HepG2 (cell line): ENCODE measurements at regions not wholly inside any gene's neighbourhood (a gene's known extent, or its start where the extent isn't known, plus 50 kb on each side); places are given as distances from the start of the nearest gene placed in this dataset.

Experiments used
- CEBPB ChIP-seq: IDR thresholded peaks from 2 replicates; pipeline ENCODE4 v1.6.1; 2011; ENCODE audit warnings: low read depth, low read length, improper control_type of control experiment, borderline replicate concordance
- MEIS2 ChIP-seq: sonication (generic); formaldehyde crosslinking; IDR thresholded peaks from 2 replicates; pipeline ENCODE4 v1.9.0; 2021; ENCODE audit warnings: mild to moderate bottlenecking, missing genetic modification reagents
- MTERF4 ChIP-seq: sonication (generic); formaldehyde crosslinking; IDR thresholded peaks from 2 replicates; pipeline ENCODE4 v1.8.0; 2023; ENCODE audit warnings: mild to moderate bottlenecking, missing genetic modification reagents
- SALL1 ChIP-seq: sonication (generic); formaldehyde crosslinking; IDR thresholded peaks from 2 replicates; pipeline ENCODE4 v1.8.0; 2022; ENCODE audit warnings: mild to moderate bottlenecking, missing genetic modification reagents
- ZBTB20 ChIP-seq: sonication (generic); formaldehyde crosslinking; IDR thresholded peaks from 2 replicates; pipeline ENCODE4 v1.8.1; 2023; ENCODE audit warnings: missing genetic modification reagents, low read depth, mild to moderate bottlenecking, borderline replicate concordance
- ZBTB43 ChIP-seq: sonication (generic); formaldehyde crosslinking; conservative IDR thresholded peaks from 2 replicates; pipeline ENCODE4 v1.4.0; 2020; ENCODE audit warnings: missing genetic modification reagents
- ZNF451 ChIP-seq: sonication (generic); formaldehyde crosslinking; IDR thresholded peaks from 2 replicates; pipeline ENCODE4 v1.5.0; 2020; ENCODE audit warnings: mild to moderate bottlenecking, missing genetic modification reagents
- ZNF614 ChIP-seq: IDR thresholded peaks from 2 replicates; pipeline ENCODE4 v1.6.1; 2018; ENCODE audit warnings: missing biosample characterization, missing genetic modification reagents, inconsistent platforms, borderline replicate concordance
- ZNF674 ChIP-seq: sonication (generic); formaldehyde crosslinking; IDR thresholded peaks from 2 replicates; pipeline ENCODE4 v1.5.0; 2020; ENCODE audit warnings: low read depth, mild to moderate bottlenecking, missing genetic modification reagents
- TF ChIP-seq, protein P1 (sequence below): sonication (generic); formaldehyde crosslinking; IDR thresholded peaks from 2 replicates; pipeline ENCODE4 v1.4.0; 2020; ENCODE audit warnings: mild to moderate bottlenecking, missing genetic modification reagents, borderline replicate concordance
- TF ChIP-seq, protein P2 (sequence below), 2 experiments: sonication (generic) in 1 of 2; formaldehyde crosslinking in 1 of 2; IDR thresholded peaks; 2 replicates each; pipeline versions ENCODE4 v1.4.0 to v1.6.1; 2018 to 2020; ENCODE audit warnings: missing genetic modification reagents in 2 of 2, borderline replicate concordance in 1 of 2, low read depth in 1 of 2, mild to moderate bottlenecking in 1 of 2, missing biosample characterization in 1 of 2

DNA sequence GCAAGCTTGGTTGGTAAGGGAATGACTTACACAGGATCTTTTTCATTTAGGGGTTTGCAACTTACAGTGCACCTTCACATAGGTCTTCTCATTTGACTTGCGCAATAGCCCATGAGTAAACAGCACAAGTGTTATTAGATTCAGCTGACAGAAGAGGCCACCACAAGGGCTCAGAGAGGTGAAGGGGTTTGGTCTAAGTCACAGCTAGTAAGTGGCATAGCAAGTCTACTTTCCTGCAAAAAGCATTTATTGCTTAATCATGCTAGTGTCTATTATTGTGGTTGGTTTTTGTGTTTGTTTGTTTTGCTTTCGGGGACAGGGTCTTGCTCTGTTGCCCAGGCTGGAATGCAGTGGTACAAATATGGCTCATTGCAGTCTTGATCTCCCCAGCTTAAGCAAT lies 83.3 kb downstream of the SPRY1 start (continued):
- TF ChIP-seq, protein P1, sequence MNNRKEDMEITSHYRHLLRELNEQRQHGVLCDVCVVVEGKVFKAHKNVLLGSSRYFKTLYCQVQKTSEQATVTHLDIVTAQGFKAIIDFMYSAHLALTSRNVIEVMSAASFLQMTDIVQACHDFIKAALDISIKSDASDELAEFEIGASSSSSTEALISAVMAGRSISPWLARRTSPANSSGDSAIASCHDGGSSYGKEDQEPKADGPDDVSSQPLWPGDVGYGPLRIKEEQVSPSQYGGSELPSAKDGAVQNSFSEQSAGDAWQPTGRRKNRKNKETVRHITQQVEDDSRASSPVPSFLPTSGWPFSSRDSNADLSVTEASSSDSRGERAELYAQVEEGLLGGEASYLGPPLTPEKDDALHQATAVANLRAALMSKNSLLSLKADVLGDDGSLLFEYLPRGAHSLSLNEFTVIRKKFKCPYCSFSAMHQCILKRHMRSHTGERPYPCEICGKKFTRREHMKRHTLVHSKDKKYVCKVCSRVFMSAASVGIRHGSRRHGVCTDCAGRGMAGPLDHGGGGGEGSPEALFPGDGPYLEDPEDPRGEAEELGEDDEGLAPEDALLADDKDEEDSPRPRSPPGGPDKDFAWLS: no peak
- TF ChIP-seq MEIS2 (CRISPR knock-in tag): peak; percentile 82; the same call in 1 of the 2 replicates
- no peak for TF ChIP-seq MTERF4
- peak; percentile 55; the same call in 1 of the 2 replicates for TF ChIP-seq ZBTB20
- TF ChIP-seq ZNF674 (CRISPR knock-in tag): no peak
- TF ChIP-seq, protein P2, sequence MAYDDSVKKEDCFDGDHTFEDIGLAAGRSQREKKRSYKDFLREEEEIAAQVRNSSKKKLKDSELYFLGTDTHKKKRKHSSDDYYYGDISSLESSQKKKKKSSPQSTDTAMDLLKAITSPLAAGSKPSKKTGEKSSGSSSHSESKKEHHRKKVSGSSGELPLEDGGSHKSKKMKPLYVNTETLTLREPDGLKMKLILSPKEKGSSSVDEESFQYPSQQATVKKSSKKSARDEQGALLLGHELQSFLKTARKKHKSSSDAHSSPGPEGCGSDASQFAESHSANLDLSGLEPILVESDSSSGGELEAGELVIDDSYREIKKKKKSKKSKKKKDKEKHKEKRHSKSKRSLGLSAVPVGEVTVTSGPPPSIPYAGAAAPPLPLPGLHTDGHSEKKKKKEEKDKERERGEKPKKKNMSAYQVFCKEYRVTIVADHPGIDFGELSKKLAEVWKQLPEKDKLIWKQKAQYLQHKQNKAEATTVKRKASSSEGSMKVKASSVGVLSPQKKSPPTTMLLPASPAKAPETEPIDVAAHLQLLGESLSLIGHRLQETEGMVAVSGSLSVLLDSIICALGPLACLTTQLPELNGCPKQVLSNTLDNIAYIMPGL (CRISPR knock-in tag; IDR thresholded peaks at IDR 0.05; ENCODE audit: borderline replicate concordance in 1 of 2, low read depth in 1 of 2): 0 out of 4 replicates have a peak, but pooled peaks of 1 of the 2 experiments have one; percentile 29
- TF ChIP-seq ZBTB43 (CRISPR knock-in tag): peak; percentile 57; the same call in 1 of the 2 replicates
- TF ChIP-seq CEBPB: peak; percentile 98
- peak; percentile 84; the same call in 1 of the 2 replicates for TF ChIP-seq SALL1
- TF ChIP-seq ZNF614: peak; percentile 75
- no peak for TF ChIP-seq ZNF451
